ENCODE measurements at regions not wholly inside any gene's neighbourhood (a gene's known extent, or its start where the extent isn't known, plus 50 kb on each side); places are given as distances from the start of the nearest gene placed in this dataset.
"Not testable (repeated sequence)": the region's sequence is repeated elsewhere in the genome, so short reads cannot be mapped to it uniquely, and the experiment has no call there.

DNA sequence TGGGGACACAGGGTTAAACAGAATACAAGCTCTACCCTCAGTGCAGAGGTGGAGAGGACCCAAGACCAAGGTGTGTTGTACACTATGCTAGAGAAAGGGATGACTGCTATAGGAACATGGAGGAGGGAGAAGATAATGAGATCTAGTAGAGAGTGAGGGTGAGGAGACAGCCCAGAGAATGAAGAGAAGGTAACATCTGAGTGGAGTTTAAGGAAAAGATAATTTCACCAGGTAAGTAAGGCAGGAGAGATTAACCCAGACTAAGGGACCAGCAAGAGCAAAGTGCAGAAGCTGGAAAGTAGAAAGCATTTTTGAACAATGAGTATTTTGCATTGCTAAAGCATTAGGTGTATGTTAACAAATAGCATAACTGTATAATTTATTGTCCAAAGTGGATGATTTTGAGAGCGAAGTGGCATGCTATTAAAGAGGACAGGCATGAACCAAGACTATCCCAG, 128.8 kb downstream of the RASSF10 start:
- 100% methylated on average over 1 of the region's 1 CpG for WGBS
- Histone ChIP-seq H3K27ac (ENCODE audit: low read depth, low read length) (no peak overlapping the region), H3K9me3 (ENCODE audit: insufficient read depth, low read depth, low read length) (0 out of 2 replicates have a peak, but pooled peaks cover 2% of the 10 kb centered on the region), H3K4me1 (ENCODE audit: insufficient read depth, low read length) (peaks cover 24% of the 10 kb centered on the region), H3K9ac (ENCODE audit: low read depth, low read length) (no peak overlapping the region), H3K27me3 (ENCODE audit: insufficient read depth, low read length) (no peaks in the 10 kb centered on the region), H3K4me3 (ENCODE audit: low read length) (no peak overlapping the region), H3K36me3 (ENCODE audit: insufficient read depth, low read length) (no peaks in the 10 kb centered on the region)

DNA sequence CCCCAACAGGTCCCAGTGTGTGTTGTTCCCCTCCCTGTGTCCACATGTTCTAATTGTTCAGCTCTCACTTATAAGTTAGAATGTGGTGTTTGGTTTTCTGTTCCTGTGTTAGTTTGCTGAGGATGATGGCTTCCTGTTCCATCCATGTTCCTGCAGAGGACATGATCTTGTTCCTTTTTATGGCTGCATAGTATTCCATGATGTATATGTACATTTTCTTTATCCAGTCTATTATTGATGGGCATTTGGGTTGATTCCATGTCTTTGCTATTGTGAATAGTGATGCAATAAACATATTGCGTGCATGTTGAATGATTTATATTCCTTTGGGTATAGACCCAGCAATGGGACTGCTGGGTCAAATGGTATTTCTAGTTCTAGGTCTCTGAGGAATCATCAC, 130.0 kb downstream of the RASSF10 start:
- not testable (repeated sequence) for H3K9ac ChIP-seq (ENCODE audit: low read depth, low read length); H3K9me3 ChIP-seq (ENCODE audit: insufficient read depth, low read depth, low read length); H3K27ac ChIP-seq (ENCODE audit: low read depth, low read length); H3K27me3 ChIP-seq (ENCODE audit: insufficient read depth, low read length); H3K4me3 ChIP-seq (ENCODE audit: low read length); H3K36me3 ChIP-seq (ENCODE audit: insufficient read depth, low read length)
- peaks cover 20% of the 10 kb centered on the region for H3K4me1 ChIP-seq (ENCODE audit: insufficient read depth, low read length)
- WGBS: 100% methylated on average over 1 of the region's 1 CpG

DNA sequence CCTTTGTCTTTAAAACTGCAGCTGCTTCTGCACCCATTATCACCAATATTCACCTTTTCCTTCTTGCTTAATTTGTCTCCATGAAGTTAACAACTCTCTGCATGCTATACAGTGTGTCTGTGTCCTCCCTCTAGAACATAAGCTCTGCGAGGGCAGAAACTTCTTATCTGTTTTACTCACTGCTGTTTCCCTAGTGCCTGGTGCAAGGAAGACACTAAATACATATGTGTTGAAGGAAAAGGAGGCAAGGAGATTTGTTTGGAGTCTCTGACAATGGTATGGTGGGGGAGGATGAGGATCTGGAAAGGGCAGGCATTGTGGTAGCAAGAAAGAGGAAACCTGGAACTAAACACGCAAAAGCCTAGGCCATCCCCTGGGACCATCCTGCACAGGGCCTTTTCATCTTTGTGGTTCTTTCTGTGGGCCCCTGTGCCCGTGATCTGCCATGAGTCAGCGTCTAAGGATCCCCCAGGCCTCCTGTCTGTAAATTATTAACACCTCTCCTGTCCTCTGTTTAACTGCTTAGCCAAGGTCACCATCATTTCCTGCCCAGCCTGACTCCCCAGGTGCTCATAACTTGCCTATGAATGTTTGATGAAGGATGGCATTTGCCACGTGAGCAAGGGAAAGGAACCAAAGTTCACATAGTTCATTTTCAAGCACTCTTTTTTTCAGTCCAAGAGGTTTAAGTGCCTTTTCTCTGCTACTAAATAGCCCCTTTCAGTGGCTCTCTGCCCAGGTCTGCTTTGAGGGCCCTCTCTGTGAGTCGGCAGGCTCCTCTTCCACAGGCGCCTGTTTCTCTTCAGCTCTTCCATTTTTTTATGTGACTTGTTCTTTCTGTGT, 131.1 kb downstream of the RASSF10 start:
- Histone ChIP-seq H3K4me3 (ENCODE audit: low read length) (no peak overlapping the region), H3K4me1 (ENCODE audit: insufficient read depth, low read length) (peaks cover 9% of the 10 kb centered on the region), H3K9me3 (ENCODE audit: insufficient read depth, low read depth, low read length) (0 out of 2 replicates have a peak, but pooled peaks cover 2% of the 10 kb centered on the region), H3K27ac (ENCODE audit: low read depth, low read length) (no peak overlapping the region), H3K9ac (ENCODE audit: low read depth, low read length) (no peak overlapping the region), H3K27me3 (ENCODE audit: insufficient read depth, low read length) (no peaks in the 10 kb centered on the region), H3K36me3 (ENCODE audit: insufficient read depth, low read length) (no peaks in the 10 kb centered on the region)
- WGBS: 85% methylated on average over 7 of the region's 7 CpGs

DNA sequence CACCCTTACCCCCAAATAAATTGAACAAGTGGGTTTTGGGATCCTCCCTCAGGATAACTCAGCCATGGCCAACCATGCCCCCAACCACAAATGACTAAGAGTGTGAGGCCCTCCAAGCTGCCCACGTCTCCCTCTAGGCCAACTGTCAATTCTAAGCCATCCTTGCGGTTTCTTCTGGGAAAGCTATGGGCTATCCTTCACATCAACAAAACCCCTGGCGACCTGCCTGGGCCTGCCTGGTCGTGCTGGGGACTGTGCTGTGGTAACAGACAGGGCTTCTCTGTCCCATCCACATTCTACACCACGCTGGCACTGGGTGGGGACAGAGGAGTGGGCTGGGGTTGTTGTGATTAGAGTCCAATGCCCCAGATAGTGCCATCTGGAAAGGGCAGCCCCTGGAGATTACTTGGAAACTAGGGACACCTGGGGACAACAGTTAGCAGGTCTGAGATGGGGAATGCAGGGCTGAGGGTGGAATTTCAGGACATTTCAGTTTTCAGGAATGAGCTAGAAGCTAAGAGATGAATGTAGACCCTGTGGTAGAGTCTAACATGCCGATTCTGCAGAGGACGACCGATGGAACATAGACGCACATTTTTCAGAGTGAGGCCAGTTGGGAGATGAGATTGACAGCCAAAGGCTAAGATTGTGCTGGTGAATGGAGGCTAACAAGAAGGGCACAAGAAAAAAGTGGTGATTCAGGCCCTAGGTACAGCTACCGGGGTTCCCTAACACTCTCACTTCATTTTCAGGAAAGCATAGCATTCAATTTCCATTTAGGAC, 131.9 kb downstream of the RASSF10 start:
- 92% methylated on average over 10 of the region's 10 CpGs for WGBS
- H3K9me3 ChIP-seq (ENCODE audit: insufficient read depth, low read depth, low read length): 0 out of 2 replicates have a peak, but pooled peaks cover 2% of the 10 kb centered on the region
- H3K27ac ChIP-seq (ENCODE audit: low read depth, low read length): no peak overlapping the region
- H3K9ac ChIP-seq (ENCODE audit: low read depth, low read length): no peak overlapping the region
- no peaks in the 10 kb centered on the region for H3K36me3 ChIP-seq (ENCODE audit: insufficient read depth, low read length)
- no peak overlapping the region for H3K4me3 ChIP-seq (ENCODE audit: low read length)
- H3K4me1 ChIP-seq (ENCODE audit: insufficient read depth, low read length): peaks cover 2% of the 10 kb centered on the region
- H3K27me3 ChIP-seq (ENCODE audit: insufficient read depth, low read length): no peaks in the 10 kb centered on the region

DNA sequence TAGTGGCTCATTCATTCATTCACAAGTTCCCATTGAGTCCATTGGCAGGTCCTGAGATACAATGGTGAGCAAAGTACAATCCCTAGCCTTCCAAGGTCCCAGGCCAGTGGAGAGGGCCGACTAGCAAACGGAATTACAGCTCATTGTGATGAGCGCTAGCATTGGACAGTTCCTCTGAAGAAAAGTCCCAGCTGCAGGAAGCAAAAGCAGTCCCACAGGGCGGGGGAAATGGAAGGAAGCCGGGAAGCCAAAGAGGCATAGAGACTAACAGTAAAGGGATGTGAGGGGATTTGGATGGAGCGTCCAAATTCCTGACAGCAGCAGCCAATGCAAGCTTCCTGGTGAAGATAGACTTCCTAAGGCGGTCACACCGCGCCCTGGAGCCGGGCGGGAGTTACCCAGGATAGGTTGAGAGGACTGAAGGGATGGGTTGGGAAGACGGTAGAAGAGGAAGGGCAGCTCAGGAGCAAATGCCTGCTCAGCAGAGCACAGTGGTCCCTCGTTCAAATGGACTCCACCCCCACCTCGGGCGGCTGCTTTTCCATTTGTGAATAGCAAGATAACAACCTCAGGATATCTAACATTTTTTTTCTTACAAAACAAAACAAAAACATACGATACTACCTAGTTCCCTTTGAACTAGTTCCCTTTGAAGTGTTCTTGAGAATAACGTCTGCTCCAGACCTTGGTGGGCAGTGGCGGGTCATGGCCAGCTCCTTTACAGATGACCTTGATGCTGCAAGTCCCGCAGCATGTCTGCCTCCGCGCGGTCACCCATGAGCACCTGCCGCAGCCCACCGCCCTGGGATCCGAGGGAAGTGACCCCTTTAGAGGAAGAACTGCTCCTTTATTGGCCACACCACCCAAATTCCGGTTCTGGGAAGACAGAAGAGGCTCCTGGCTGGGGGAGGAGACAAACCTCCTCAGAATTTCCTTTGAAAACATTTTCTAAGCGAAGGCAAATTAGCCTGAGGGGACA, 132.9 kb downstream of the RASSF10 start:
- 84% methylated on average over 27 of the region's 27 CpGs for whole genome bisulfite sequencing
- H3K27ac ChIP-seq (ENCODE audit: low read depth, low read length): no peak overlapping the region
- H3K27me3 ChIP-seq (ENCODE audit: insufficient read depth, low read length): no peaks in the 10 kb centered on the region
- 0 out of 2 replicates have a peak, but pooled peaks cover 2% of the 10 kb centered on the region for H3K9me3 ChIP-seq (ENCODE audit: insufficient read depth, low read depth, low read length)
- no peaks in the 10 kb centered on the region for H3K4me1 ChIP-seq (ENCODE audit: insufficient read depth, low read length)
- no peaks in the 10 kb centered on the region for H3K36me3 ChIP-seq (ENCODE audit: insufficient read depth, low read length)
- H3K4me3 ChIP-seq (ENCODE audit: low read length): no peak overlapping the region
- no peak overlapping the region for H3K9ac ChIP-seq (ENCODE audit: low read depth, low read length)

DNA sequence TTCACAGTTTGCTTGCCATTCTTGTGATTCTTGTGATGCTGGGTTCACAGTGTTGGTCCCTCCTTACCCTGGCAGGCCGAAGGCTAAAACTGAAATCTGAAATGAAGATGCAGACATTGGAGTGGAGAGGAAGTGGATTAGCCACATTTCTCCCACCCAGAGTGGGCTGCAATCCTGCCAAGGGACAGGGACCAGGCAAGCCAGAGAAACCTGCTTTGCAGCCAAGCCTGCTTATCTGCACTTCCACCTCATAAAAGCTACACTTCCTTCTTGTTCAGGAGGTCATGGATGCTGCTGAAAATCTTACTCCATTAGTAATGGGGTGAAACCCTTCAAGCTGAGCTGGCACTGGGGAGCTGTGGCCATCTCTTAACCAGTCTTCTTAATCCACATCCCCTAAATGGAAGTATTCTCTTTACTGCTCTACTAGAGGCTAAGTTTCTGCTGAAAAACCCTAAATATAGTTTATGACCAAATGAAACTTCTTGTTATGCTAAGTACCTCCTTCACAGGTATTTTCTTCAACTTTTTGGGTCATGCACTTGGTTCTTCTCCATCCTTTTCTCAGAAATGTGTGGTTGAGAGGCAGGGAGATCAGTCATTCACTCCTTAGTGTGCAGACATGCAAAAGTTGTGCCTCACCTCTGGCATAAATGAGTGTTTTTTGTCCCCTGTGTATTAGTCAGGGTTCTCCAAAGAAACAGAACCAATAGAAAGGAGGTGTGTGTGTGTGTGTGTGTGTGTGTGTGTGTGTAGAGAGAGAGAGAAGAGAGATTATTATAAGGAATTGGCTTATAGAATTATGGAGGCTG, 133.9 kb upstream of the BMAL1 start:
- Histone ChIP-seq H3K9ac (ENCODE audit: low read depth, low read length) (no peak overlapping the region), H3K27me3 (ENCODE audit: insufficient read depth, low read length) (no peaks in the 10 kb centered on the region), H3K27ac (ENCODE audit: low read depth, low read length) (no peak overlapping the region), H3K4me1 (ENCODE audit: insufficient read depth, low read length) (no peaks in the 10 kb centered on the region), H3K4me3 (ENCODE audit: low read length) (no peak overlapping the region), H3K9me3 (ENCODE audit: insufficient read depth, low read depth, low read length) (0 out of 2 replicates have a peak, but pooled peaks cover 2% of the 10 kb centered on the region), H3K36me3 (ENCODE audit: insufficient read depth, low read length) (no peaks in the 10 kb centered on the region)
- 94% methylated on average over 1 of the region's 1 CpG for WGBS

DNA sequence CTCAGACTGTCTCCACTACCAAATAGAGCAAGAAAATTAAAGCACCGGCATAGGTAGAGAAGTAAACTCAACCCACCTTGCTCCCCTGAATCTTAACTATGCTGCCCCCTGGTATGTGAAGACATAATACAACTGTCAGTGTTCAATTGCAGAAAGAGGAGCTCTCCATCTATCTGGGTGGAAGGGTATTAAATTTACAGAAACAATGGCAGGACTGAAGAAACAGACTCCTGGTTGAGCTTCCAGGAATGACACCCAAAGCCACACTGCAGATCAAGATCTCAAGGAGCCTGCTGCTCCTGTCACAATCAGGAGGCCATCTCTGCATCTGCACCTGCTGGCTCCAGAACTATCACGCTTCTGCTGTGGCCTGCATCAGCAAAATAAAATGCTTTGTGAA, 132.1 kb upstream of the BMAL1 start:
- Histone ChIP-seq H3K36me3 (ENCODE audit: insufficient read depth, low read length) (no peaks in the 10 kb centered on the region), H3K27ac (ENCODE audit: low read depth, low read length) (no peak overlapping the region), H3K4me3 (ENCODE audit: low read length) (no peak overlapping the region), H3K9me3 (ENCODE audit: insufficient read depth, low read depth, low read length) (no peaks in the 10 kb centered on the region), H3K27me3 (ENCODE audit: insufficient read depth, low read length) (no peaks in the 10 kb centered on the region), H3K4me1 (ENCODE audit: insufficient read depth, low read length) (no peaks in the 10 kb centered on the region), H3K9ac (ENCODE audit: low read depth, low read length) (no peak overlapping the region)
- WGBS: 75% methylated on average over 2 of the region's 2 CpGs

DNA sequence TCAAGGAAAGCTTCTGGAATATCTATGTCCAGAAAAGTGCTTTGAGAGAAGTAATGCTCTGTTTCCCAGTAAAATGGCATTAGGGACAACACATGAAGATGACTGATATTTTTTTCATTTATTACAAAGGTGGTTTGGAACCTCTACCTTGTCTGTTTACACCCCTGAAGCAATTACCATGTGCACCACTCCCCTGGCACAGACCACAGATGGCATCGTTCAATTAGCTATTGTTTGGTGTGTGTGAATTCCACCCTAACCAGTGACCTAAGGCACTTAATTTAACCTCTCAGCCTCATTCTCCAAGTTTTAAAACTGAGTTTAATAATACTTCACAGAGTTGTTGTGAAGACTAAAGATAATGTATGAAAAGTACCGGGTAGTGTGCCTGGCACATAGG, 127.6 kb upstream of the BMAL1 start:
- Histone ChIP-seq H3K4me3 (ENCODE audit: low read length) (no peak overlapping the region), H3K27me3 (ENCODE audit: insufficient read depth, low read length) (no peaks in the 10 kb centered on the region), H3K4me1 (ENCODE audit: insufficient read depth, low read length) (no peaks in the 10 kb centered on the region), H3K36me3 (ENCODE audit: insufficient read depth, low read length) (no peaks in the 10 kb centered on the region), H3K9ac (ENCODE audit: low read depth, low read length) (no peak overlapping the region), H3K9me3 (ENCODE audit: insufficient read depth, low read depth, low read length) (no peaks in the 10 kb centered on the region), H3K27ac (ENCODE audit: low read depth, low read length) (no peak overlapping the region)
- WGBS: 90% methylated on average over 1 of the region's 2 CpGs

DNA sequence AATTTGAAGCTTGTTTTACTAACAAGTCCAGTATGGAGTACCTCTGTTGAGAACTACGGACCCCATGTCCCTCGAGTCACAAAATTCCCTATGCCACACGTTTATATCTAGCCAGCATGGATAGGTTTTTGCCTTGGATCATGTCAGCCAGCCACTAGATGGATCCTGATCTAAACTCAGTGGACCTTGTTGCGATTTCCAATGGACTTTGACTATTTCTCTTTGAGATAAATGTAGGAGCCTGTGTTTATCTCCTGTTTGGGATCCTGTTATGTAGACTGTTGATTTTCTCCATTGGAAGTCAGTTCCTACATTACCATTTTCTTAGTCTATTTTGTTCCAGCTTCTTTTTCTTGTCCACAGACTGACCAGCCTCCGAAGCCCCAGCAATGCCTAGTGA, 127.1 kb upstream of the BMAL1 start:
- Histone ChIP-seq H3K9me3 (ENCODE audit: insufficient read depth, low read depth, low read length) (no peaks in the 10 kb centered on the region), H3K9ac (ENCODE audit: low read depth, low read length) (no peak overlapping the region), H3K4me3 (ENCODE audit: low read length) (no peak overlapping the region), H3K27me3 (ENCODE audit: insufficient read depth, low read length) (no peaks in the 10 kb centered on the region), H3K27ac (ENCODE audit: low read depth, low read length) (no peak overlapping the region), H3K4me1 (ENCODE audit: insufficient read depth, low read length) (no peaks in the 10 kb centered on the region), H3K36me3 (ENCODE audit: insufficient read depth, low read length) (no peaks in the 10 kb centered on the region)
- WGBS: 89% methylated on average over 5 of the region's 5 CpGs

DNA sequence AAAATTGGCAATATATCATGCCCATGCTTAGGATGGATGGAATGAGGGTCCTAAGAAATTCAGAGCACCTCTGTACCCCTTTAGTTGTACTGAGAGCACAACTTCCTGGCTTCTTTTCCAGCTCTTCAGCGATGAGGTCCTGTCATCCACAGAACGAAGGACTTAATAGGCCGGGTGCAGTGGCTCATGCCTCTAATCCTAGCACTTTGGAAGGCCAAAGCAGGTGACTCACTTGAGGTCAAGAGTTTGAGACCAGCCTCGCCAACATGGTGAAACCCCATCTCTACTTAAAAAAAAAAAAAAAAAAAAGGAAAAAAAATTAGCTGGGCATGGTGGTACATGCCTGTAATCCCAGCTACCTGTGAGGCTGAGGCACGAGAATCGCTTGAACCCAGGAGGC, 125.3 kb upstream of the BMAL1 start:
- H3K9ac ChIP-seq (ENCODE audit: low read depth, low read length): no peak overlapping the region

More for the DNA sequence above, 125.3 kb upstream of the BMAL1 start:
- Histone ChIP-seq H3K4me1 (ENCODE audit: insufficient read depth, low read length) (no peaks in the 10 kb centered on the region), H3K9me3 (ENCODE audit: insufficient read depth, low read depth, low read length) (no peaks in the 10 kb centered on the region), H3K36me3 (ENCODE audit: insufficient read depth, low read length) (no peaks in the 10 kb centered on the region), H3K27ac (ENCODE audit: low read depth, low read length) (no peak overlapping the region), H3K27me3 (ENCODE audit: insufficient read depth, low read length) (no peaks in the 10 kb centered on the region), H3K4me3 (ENCODE audit: low read length) (no peak overlapping the region)
- 89% methylated on average over 6 of the region's 6 CpGs for WGBS

Measured in HUES64 (cell line).